ENCODE measurements at regions not wholly inside any gene's neighbourhood (a gene's known extent, or its start where the extent isn't known, plus 50 kb on each side); places are given as distances from the start of the nearest gene placed in this dataset.

- H3K4me1 ChIP-seq (ENCODE audit: control insufficient read depth in 4 of 4, insufficient read depth in 4 of 4, low read length in 3 of 4) = no peaks in the 10 kb centered on the region
- WGBS = 86% methylated on average over 8 of the region's 8 CpGs
- no peak for DNase-seq (ENCODE audit: low spot score)
- H3K4me3 ChIP-seq (ENCODE audit: low read depth in 1 of 3, low read length in 3 of 3) = no peak overlapping the region
- H3K9ac ChIP-seq (ENCODE audit: low read depth in 1 of 2, low read length in 2 of 2) = no peak overlapping the region
- TF ChIP-seq REST (IDR thresholded peaks at IDR 0.05) = no peak
- TF ChIP-seq EGR1 (IDR thresholded peaks at IDR 0.05; ENCODE audit: low read depth in 2 of 2) = no peak
- TF ChIP-seq TAF1 (conservative IDR thresholded peaks at IDR 0.05) = no peak
- no peak for TF ChIP-seq HNF4A (conservative IDR thresholded peaks at IDR 0.05)
- no peaks in the 10 kb centered on the region for H3K9me3 ChIP-seq (ENCODE audit: control insufficient read depth in 4 of 4, low read length in 3 of 4)
- H3K36me3 ChIP-seq (ENCODE audit: control insufficient read depth in 4 of 4, insufficient read depth in 3 of 4, low read depth in 1 of 4, low read length in 3 of 4) = no peaks in the 10 kb centered on the region
- no peak overlapping the region for H3K27ac ChIP-seq (ENCODE audit: low read depth in 1 of 2, low read length in 2 of 2)
- H3K27me3 ChIP-seq (ENCODE audit: control insufficient read depth in 4 of 4, insufficient read depth in 4 of 4, low read length in 3 of 4) = peaks cover 0 to 4% (median 0%) of the 10 kb centered on the region in 4 donors
Measured at GRCh38 chr13:75993823-75994222, 357.7 kb downstream of the LMO7 start.

- H3K4me3 ChIP-seq (ENCODE audit: low read depth in 1 of 3, low read length in 3 of 3) = no peak overlapping the region
- H3K9me3 ChIP-seq (ENCODE audit: control insufficient read depth in 4 of 4, low read length in 3 of 4) = no peaks in the 10 kb centered on the region
- no peak for TF ChIP-seq RXRA (IDR thresholded peaks at IDR 0.05)
- TF ChIP-seq SP1 (IDR thresholded peaks at IDR 0.05) = no peak
- TF ChIP-seq FOXA2 (IDR thresholded peaks at IDR 0.05) = no peak
- no peak for TF ChIP-seq FOXA1 (IDR thresholded peaks at IDR 0.05)
- TF ChIP-seq HNF4G (IDR thresholded peaks at IDR 0.05) = no peak
- TF ChIP-seq GABPA (IDR thresholded peaks at IDR 0.05 in 1 of 2, conservative IDR thresholded peaks at IDR 0.05 in 1 of 2) = no peak
- no peak for TF ChIP-seq ZBTB33 (IDR thresholded peaks at IDR 0.05)
- no peak for TF ChIP-seq REST (IDR thresholded peaks at IDR 0.05)
- no peak for TF ChIP-seq EGR1 (IDR thresholded peaks at IDR 0.05; ENCODE audit: low read depth in 2 of 2)
- no peak for TF ChIP-seq HNF4A (conservative IDR thresholded peaks at IDR 0.05)
- no peak for TF ChIP-seq JUND (IDR thresholded peaks at IDR 0.05)
- no peak for TF ChIP-seq MAX (IDR thresholded peaks at IDR 0.05)
- TF ChIP-seq YY1 (IDR thresholded peaks at IDR 0.05) = no peak
- no peak for TF ChIP-seq RAD21 (IDR thresholded peaks at IDR 0.05)
- no peaks in the 10 kb centered on the region for H3K36me3 ChIP-seq (ENCODE audit: control insufficient read depth in 4 of 4, insufficient read depth in 3 of 4, low read depth in 1 of 4, low read length in 3 of 4)
- peaks cover 0 to 4% (median 0%) of the 10 kb centered on the region in 4 donors for H3K27me3 ChIP-seq (ENCODE audit: control insufficient read depth in 4 of 4, insufficient read depth in 4 of 4, low read length in 3 of 4)
- 63% methylated on average over 3 of the region's 3 CpGs for WGBS
- no peak overlapping the region for H3K9ac ChIP-seq (ENCODE audit: low read depth in 1 of 2, low read length in 2 of 2)
- H3K27ac ChIP-seq (ENCODE audit: low read depth in 1 of 2, low read length in 2 of 2) = no peak overlapping the region
- DNase-seq (ENCODE audit: low spot score) = no peak
- H3K4me1 ChIP-seq (ENCODE audit: control insufficient read depth in 4 of 4, insufficient read depth in 4 of 4, low read length in 3 of 4) = no peaks in the 10 kb centered on the region
Measured at GRCh38 chr13:75993241-75993640, 357.1 kb downstream of the LMO7 start.

All from liver (tissue), 7 donors.